Activated naive CD8-positive, alpha-beta T cell treated with anti-CD3 and anti-CD28 coated beads for 36 hours (primary cell): ENCODE measurements at regions not wholly inside any gene's neighbourhood (a gene's known extent, or its start where the extent isn't known, plus 50 kb on each side); places are given as distances from the start of the nearest gene placed in this dataset.

Experiments
- DNase-seq: peaks from one replicate; pipeline ENCODE4 v3.0.0; 2021
- H3K27ac Mint-ChIP-seq: one replicate; pipeline ENCODE4 v1.8.0; 2022; ENCODE audit warnings: mild to moderate bottlenecking, moderate library complexity, mixed read lengths
- H3K27me3 Mint-ChIP-seq: one replicate; pipeline ENCODE4 v1.8.0; 2022; ENCODE audit warnings: mild to moderate bottlenecking, mixed read lengths
- H3K36me3 Mint-ChIP-seq: one replicate; pipeline ENCODE4 v1.8.0; 2021; ENCODE audit warnings: mild to moderate bottlenecking, mixed read lengths
- H3K4me1 Mint-ChIP-seq: one replicate; pipeline ENCODE4 v1.8.0; 2021; ENCODE audit warnings: mixed read lengths
- H3K4me3 Mint-ChIP-seq: one replicate; pipeline ENCODE4 v1.8.0; 2022; ENCODE audit warnings: mild to moderate bottlenecking, moderate library complexity, mixed read lengths
- H3K9me3 Mint-ChIP-seq: one replicate; pipeline ENCODE4 v1.8.0; 2022; ENCODE audit warnings: mixed read lengths

GRCh38 chr10:10941127-10941730 lies 76.4 kb upstream of the CELF2 start:
- Mint-ChIP-seq H3K27ac (no peak overlapping the region), H3K27me3 (peaks cover 11% of the 10 kb centered on the region), H3K4me1 (no peaks in the 10 kb centered on the region), H3K4me3 (no peak overlapping the region), H3K9me3 (no peaks in the 10 kb centered on the region), H3K36me3 (peaks cover 4% of the 10 kb centered on the region)
- DNase-seq: no peak

- Mint-ChIP-seq H3K9me3 (no peaks in the 10 kb centered on the region), H3K36me3 (peaks cover 4% of the 10 kb centered on the region), H3K4me1 (no peaks in the 10 kb centered on the region), H3K4me3 (no peak overlapping the region), H3K27me3 (peaks cover 11% of the 10 kb centered on the region), H3K27ac (no peak overlapping the region)
- DNase-seq: no peak
Measured at GRCh38 chr10:10942441-10942840, 75.2 kb upstream of the CELF2 start.

GRCh38 chr10:10946081-10946480 lies 71.6 kb upstream of the CELF2 start:
- Mint-ChIP-seq H3K4me3 (no peak overlapping the region), H3K4me1 (no peaks in the 10 kb centered on the region), H3K27ac (no peak overlapping the region), H3K9me3 (no peaks in the 10 kb centered on the region), H3K27me3 (peaks cover 11% of the 10 kb centered on the region), H3K36me3 (peaks cover 4% of the 10 kb centered on the region)
- DNase-seq: no peak

- Mint-ChIP-seq H3K4me3 (no peak overlapping the region), H3K36me3 (peaks cover 4% of the 10 kb centered on the region), H3K4me1 (no peaks in the 10 kb centered on the region), H3K9me3 (no peaks in the 10 kb centered on the region), H3K27me3 (peaks cover 11% of the 10 kb centered on the region), H3K27ac (no peak overlapping the region)
- no peak for DNase-seq
Measured at GRCh38 chr10:10946801-10947200, 70.9 kb upstream of the CELF2 start.

GRCh38 chr10:10951675-10952074 lies 66.0 kb upstream of the CELF2 start:
- no peak for DNase-seq
- H3K9me3 Mint-ChIP-seq: no peaks in the 10 kb centered on the region
- H3K4me3 Mint-ChIP-seq: no peak overlapping the region
- no peaks in the 10 kb centered on the region for H3K36me3 Mint-ChIP-seq
- H3K27me3 Mint-ChIP-seq: peaks cover 5% of the 10 kb centered on the region
- no peak overlapping the region for H3K27ac Mint-ChIP-seq
- H3K4me1 Mint-ChIP-seq: no peaks in the 10 kb centered on the region

- no peak for DNase-seq
Measured at GRCh38 chr10:10952800-10953199, 64.9 kb upstream of the CELF2 start.

GRCh38 chr10:10956681-10957542 lies 60.8 kb upstream of the CELF2 start:
- H3K4me3 Mint-ChIP-seq: no peak overlapping the region
- H3K36me3 Mint-ChIP-seq: no peaks in the 10 kb centered on the region
- no peak overlapping the region for H3K27ac Mint-ChIP-seq
- peaks cover 31% of the 10 kb centered on the region for H3K27me3 Mint-ChIP-seq
- H3K4me1 Mint-ChIP-seq: no peaks in the 10 kb centered on the region
- H3K9me3 Mint-ChIP-seq: no peaks in the 10 kb centered on the region
- DNase-seq: no peak

More at GRCh38 chr10:10952800-10953199, 64.9 kb upstream of the CELF2 start:
- H3K4me1 Mint-ChIP-seq: no peaks in the 10 kb centered on the region
- peaks cover 12% of the 10 kb centered on the region for H3K27me3 Mint-ChIP-seq
- H3K36me3 Mint-ChIP-seq: no peaks in the 10 kb centered on the region
- H3K9me3 Mint-ChIP-seq: no peaks in the 10 kb centered on the region
- no peak overlapping the region for H3K27ac Mint-ChIP-seq
- H3K4me3 Mint-ChIP-seq: no peak overlapping the region

GRCh38 chr10:10958041-10958440 lies 59.6 kb upstream of the CELF2 start:
- H3K27ac Mint-ChIP-seq: no peak overlapping the region
- DNase-seq: no peak
- peaks cover 31% of the 10 kb centered on the region for H3K27me3 Mint-ChIP-seq
- no peaks in the 10 kb centered on the region for H3K4me1 Mint-ChIP-seq
- H3K4me3 Mint-ChIP-seq: no peak overlapping the region
- H3K36me3 Mint-ChIP-seq: no peaks in the 10 kb centered on the region
- H3K9me3 Mint-ChIP-seq: no peaks in the 10 kb centered on the region

GRCh38 chr10:10959666-10960065 lies 58.0 kb upstream of the CELF2 start:
- H3K27ac Mint-ChIP-seq: no peak overlapping the region
- no peak for DNase-seq
- H3K4me3 Mint-ChIP-seq: no peak overlapping the region
- H3K27me3 Mint-ChIP-seq: peaks cover 27% of the 10 kb centered on the region
- no peaks in the 10 kb centered on the region for H3K9me3 Mint-ChIP-seq
- no peaks in the 10 kb centered on the region for H3K36me3 Mint-ChIP-seq
- no peaks in the 10 kb centered on the region for H3K4me1 Mint-ChIP-seq

GRCh38 chr10:10960534-10960933 lies 57.1 kb upstream of the CELF2 start:
- Mint-ChIP-seq H3K4me1 (no peaks in the 10 kb centered on the region), H3K27me3 (peaks cover 26% of the 10 kb centered on the region), H3K36me3 (no peaks in the 10 kb centered on the region), H3K9me3 (no peaks in the 10 kb centered on the region), H3K4me3 (no peak overlapping the region), H3K27ac (no peak overlapping the region)
- no peak for DNase-seq

GRCh38 chr10:10961072-10961471 lies 56.6 kb upstream of the CELF2 start:
- Mint-ChIP-seq H3K4me3 (no peak overlapping the region), H3K4me1 (no peaks in the 10 kb centered on the region), H3K36me3 (no peaks in the 10 kb centered on the region), H3K9me3 (no peaks in the 10 kb centered on the region), H3K27ac (no peak overlapping the region), H3K27me3 (peaks cover 26% of the 10 kb centered on the region)
- DNase-seq: no peak

GRCh38 chr10:10967029-10967428 lies 50.6 kb upstream of the CELF2 start:
- no peak overlapping the region for H3K27ac Mint-ChIP-seq
- H3K4me3 Mint-ChIP-seq: no peak overlapping the region
- H3K36me3 Mint-ChIP-seq: no peaks in the 10 kb centered on the region
- no peaks in the 10 kb centered on the region for H3K9me3 Mint-ChIP-seq
- no peaks in the 10 kb centered on the region for H3K4me1 Mint-ChIP-seq
- H3K27me3 Mint-ChIP-seq: peaks cover 9% of the 10 kb centered on the region
- no peak for DNase-seq

GRCh38 chr10:10967581-10968256 lies 50.0 kb upstream of the CELF2 start:
- Mint-ChIP-seq H3K27ac (no peak overlapping the region), H3K9me3 (no peaks in the 10 kb centered on the region), H3K27me3 (peaks cover 9% of the 10 kb centered on the region), H3K4me3 (no peak overlapping the region), H3K36me3 (no peaks in the 10 kb centered on the region), H3K4me1 (no peaks in the 10 kb centered on the region)
- DNase-seq: no peak
